Activated CD4-positive, alpha-beta T cell treated with anti-CD3 and anti-CD28 coated beads, Interleukin-2, amount 50 U/mL, for 16 hours (primary cell): ENCODE measurements at regions not wholly inside any gene's neighbourhood (a gene's known extent, or its start where the extent isn't known, plus 50 kb on each side); places are given as distances from the start of the nearest gene placed in this dataset.

ENCODE experiments used
- DNase-seq: peaks from one replicate; pipeline ENCODE4 v3.0.0-alpha.2; 2020

DNA sequence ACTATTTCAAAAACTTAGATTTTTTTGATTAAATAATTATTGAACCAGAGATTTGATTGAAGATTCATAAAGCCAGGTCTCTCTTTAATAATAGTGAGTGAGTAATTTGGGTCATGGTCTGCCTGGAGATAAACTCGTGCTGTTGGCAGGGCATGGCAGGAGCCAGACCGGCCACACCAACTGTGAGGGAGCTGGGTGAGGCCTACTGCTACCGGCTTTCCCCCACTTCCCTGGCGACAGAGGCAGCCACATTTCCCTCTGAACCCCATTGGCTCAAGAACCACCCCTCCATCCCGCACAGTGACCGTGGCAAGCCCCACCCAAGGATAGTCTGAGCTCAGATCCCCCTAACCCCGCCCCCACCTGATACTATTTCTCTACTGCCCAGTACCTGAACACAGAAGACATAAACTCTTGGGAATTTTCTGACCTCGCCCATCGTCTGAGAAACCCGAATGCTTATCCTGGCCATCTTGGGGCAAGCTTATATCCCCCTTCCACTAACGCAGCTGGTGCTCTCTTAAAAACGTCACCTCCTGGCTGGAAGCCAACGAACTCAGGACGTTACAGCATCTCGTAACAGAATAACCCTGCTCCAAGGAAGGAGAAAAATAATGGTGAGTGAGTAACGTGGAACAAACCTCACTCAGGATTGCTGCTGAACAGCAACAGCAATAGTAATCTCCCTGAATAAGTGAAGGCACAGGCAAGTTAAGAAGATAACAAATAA is 627.6 kb upstream of the PCDH9 start:
- DNase-seq = no peak

DNA sequence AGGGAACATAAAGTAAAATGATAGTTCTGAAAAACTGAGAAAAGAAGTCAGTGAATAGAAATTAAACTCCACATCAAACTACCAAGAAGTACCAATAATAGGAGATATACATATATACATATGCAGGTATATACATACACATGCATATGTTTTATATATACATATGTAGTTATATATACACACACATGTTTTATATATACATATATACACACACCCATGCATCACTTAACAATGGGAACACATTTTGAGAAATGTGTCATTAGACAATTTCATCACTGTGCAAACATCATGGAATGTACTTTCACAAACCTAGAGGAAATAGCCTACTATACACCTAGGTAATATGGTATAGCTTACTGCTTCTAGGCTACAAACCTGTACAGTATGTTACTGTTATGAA is 626.8 kb upstream of the PCDH9 start:
- DNase-seq = no peak

DNA sequence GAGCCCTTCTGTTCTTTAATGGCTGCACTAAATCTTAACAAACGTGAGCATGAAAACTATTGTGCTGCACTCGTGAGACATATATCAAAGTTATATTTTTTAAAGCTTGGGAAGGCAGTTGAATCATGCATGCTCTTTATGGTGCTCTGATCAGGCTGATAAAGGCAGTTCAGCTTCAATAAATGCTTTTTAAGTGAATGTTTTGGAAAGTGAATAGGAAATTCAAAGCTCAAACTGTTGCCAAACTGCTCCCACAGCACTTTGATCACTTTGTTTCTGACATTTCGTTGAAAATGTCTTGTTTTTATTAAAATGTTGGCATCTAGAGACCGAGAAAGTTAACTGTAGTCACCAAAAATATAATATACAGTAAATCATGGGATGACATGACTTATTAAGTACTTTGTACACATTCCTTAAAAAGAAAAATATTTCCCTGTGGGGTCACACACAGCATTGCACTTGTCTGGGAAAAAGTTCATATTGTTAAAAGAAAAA is 625.7 kb upstream of the PCDH9 start:
- DNase-seq = no peak

DNA sequence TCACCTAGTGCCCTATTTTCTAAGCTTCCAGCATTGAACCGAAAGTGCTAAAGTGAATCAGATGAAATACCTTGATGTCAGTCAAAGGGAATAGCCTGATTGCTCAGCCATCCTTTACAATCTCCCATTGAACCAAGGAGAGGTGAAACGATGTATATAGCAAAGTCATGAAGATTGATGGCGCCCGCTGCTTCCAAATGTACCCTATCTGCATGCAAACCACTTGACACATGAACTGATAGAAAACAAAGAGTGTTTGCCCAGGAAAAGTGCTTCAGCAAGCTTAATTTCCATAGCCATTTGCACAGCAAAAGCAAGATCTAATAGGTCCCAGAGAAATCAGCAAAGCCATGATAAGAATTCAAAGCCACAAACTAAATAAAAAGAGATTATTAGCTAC is 624.9 kb upstream of the PCDH9 start:
- no peak for DNase-seq

DNA sequence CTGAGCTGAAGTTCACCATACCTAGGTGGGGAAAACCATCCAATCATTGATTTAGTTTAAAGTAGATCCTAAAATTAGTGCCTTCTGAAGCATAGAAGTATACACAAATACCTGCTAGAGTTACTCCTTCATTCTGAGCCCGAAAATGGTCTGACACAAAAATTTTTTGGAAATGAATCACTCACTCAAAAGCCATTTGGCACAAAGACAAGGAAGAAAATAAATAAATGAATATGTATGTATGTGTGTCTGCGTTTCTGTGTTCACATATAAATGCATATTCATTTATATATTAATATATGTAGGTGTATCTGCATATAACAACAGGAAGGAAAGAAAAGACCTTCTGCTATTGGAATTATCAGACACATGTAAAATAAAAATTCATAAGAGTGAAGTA is 614.4 kb upstream of the PCDH9 start:
- DNase-seq = no peak

DNA sequence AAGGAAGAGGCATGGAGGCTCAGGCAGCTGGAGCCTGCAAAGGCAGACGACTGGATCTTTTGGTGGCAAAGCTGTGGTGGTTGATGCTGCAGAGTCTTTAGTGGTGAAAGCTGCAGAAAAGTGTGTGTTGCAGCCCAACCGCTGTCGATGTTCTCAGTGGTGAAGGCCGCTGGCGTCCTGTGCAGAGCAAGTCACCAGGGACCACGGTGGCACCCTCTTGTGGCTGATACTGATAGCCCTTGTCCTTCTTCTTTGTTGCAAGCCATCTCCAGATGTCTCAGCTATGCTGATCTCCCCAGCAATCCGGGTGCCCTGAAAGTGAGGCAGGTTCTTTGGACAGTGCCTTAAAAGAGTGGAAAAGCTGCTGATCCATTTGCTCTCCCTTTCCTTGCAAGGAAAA is 610.9 kb upstream of the PCDH9 start:
- no peak for DNase-seq

DNA sequence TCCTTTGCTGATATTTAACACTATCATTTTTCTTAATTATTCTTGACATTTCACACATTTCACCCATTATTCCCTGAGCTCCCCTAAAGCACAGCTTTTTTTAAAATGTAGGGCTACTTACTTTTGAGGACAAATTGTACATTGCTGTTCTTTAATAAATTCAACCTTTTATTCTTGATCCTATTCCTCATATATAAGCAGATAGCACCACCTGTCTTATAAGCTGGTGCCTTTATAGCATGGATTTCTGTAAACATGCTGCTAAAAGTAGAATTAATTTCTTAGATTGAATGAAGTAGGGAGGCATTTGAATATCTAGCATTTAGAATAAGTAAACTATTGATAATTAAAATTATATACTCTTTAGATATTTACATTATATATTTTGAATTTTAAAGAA is 603.4 kb upstream of the PCDH9 start:
- no peak for DNase-seq

DNA sequence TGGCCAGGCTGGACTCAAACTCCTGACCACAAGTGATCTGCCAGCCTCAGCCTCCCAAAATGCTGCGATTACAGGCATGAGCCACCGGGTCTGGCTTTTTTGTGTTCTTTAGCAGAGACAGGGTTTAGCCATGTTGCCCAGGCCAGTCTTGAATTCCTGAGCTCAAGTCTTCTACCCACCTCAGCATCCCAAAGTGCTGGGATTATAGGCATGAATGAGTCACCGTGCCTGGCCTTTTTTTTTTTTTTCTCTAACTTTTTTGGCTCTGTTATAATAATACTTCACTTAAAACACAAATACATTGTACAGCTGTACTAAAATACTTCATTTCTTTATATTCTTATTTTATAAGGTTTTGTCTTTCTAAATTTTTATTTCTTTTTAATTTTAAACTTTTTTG is 599.5 kb upstream of the PCDH9 start:
- no peak for DNase-seq

DNA sequence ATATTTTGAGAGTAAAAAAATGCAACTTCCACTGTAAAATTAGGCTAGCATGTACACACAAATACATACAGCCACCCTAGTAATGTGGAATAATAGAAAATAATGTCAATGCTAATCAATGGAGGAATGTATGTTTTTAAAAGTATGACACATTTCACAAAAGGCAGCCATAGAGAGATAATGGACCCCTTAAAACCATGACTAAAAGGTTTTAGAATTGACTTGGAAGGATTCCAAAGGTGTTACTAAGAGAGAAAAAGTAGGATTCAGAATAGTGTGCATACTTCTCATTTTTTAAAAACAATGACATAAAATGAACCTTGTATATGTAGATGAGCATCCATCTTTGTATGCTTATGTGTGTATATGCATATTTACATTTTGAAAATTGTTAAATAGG is 597.9 kb upstream of the PCDH9 start:
- DNase-seq = no peak

DNA sequence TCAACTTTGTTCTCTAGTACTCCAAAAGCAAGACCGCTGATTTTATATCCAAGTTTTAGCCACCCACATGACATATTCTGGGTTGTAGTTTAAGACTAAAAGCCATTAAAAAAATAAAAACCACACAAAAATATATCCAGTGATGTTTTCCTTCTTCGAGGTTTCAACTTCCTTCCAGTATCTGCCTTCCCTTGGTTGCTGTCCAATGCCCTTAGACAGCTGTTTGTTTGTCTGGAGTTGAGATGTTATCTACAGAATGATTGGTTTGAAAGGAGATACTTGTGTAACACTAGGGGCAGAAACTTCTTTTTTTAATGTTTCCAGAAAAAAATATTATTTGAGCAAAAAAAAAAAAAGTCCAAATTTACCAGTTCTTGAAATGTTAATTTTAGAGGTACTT is 591.5 kb upstream of the PCDH9 start:
- no peak for DNase-seq

DNA sequence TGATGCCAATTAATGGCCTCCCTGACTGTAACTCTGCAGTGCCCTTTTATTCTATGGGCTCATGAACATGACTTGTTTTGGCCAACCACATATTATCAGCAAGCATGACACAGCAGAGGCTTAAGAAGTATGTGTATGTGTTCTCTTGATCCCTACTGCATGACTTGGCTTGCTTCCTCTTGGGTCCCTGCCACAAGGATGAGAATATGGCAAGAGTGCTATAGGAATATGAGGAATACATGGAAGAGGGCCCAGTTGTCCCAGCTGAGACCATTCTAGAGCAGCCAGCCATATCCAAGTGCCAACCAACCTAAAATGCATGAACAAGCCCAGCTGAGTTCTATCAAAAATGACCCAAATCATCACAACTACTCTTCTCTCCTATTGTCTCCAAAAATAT is 576.7 kb upstream of the PCDH9 start:
- no peak for DNase-seq

DNA sequence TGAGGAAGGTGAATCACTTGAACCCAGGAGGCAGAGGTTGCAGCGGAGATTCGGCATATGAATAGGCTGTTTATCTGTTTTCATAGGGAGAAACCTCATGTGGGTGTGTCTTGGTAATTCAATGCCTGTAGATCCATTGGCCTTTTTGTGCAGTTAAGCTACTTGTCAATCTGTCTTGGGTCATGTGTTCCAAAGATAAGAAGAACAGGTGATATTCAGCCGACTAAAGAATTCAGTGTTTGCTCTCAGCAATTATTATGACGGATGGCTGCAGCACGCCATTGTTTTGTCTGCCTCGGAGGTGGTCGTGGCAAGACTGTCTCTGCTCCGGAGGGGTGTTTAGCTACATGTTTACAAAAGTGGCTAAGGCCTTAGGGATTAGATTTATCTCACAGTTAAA is 573.0 kb upstream of the PCDH9 start:
- DNase-seq = no peak

DNA sequence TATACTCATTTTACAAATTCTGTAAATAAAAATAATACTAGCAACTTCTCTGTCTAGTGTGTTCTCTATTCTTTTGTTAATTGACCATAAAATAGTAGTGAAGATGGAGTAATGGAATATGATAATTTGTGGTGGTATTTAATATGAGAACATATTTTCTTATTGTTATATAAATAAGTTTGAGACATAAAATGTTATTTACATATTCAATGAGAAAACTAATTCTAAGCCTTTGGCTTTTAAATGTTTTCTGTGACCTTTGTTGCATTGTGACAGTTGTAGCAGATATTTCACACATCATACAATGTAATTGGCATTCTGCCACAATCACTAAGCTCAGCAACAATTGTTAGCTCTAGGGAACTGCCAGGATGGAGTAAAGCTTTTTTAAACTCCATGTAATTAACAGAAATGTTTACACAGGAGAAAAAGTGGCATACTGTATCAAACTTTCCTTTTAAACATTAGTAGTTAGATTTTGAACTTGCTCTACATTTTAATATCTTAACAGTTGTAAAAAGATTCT is 562.1 kb upstream of the PCDH9 start:
- no peak for DNase-seq

DNA sequence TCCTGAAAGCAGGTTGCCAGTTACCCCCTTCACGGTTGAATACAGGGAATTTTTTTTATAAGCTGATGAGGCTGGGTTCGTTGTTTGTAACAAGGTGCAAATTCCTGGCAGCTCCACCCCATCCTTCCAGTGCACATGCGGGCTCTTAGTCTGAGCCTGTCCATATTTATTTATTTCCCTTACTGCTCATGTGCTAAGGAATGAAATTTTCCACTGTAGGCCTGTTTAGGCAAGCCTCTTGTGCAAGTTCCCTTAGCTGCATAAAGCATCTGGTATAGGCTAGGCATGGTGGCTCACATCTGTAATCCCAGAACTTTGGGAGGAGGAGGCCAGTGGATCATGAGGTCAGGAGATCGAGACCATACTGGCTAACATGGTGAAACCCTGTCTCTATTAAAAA is 560.9 kb upstream of the PCDH9 start:
- DNase-seq = no peak

DNA sequence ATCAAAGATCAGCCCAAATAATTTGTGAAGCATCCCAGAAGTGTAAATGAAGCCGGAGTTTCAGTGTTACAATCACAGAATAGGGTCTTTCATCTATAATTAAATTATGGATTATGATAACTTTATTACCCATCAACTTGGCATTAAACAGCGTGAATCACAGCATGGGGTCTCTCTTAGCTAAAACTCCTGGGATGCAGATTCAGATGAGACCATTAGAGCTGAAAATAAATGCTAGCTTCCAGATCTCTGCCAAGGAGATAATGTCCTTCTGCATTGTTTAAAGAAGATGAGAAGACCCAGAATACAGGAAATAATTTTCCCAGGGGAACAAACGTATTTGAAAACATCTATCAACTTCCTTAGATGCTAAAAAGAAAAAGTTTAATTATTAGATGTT is 546.0 kb upstream of the PCDH9 start:
- DNase-seq = no peak

DNA sequence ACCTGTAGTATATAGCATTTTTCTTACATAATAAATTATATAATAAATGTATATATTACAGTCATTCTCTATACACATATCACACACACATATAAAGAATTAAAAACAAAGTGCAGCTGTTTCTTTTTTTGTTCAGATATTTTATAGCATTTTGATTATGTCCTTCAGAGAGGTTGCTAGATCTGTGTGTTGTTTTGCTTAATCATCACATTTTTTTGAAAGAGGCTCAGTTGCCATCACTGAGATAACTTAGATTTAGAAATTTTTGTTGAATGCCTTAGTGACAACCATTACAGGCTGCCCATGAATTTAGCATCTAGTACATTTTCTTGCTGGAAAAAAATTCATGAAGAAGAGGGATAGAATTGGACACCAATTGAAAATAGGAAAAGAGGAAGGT is 545.2 kb upstream of the PCDH9 start:
- DNase-seq = no peak

DNA sequence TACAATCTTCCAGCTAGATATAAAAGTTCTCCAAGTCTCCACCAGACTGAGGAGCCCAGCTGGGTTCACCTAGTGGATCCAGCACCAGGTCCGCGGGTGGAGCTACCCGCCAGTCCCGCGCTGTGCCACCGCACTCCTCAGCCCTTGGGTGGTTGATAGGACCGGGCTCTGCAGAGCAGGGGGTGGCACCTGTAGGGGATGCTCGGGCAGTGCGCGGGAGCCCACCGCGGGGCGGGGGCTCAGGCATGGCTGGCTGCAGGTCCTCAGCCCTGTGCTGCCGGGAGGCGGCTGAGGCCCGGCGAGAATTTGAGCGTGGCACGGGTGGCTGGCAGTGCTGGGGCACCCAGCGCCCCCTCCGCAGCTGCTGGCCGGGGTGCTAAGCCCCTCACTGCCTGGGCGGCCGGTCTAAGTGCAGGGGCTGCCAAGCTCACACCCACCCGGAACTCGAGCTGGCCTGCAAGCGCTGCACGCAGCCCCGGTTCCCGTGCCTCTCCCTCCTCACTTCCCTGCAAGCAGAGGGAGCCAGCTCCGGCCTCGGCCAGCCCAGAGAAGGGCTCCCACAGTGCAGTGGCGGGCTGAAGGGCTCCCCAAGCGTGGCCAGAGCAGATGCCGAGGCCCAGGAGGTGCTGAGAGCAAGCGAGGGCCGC is 542.8 kb upstream of the PCDH9 start:
- DNase-seq = no peak

DNA sequence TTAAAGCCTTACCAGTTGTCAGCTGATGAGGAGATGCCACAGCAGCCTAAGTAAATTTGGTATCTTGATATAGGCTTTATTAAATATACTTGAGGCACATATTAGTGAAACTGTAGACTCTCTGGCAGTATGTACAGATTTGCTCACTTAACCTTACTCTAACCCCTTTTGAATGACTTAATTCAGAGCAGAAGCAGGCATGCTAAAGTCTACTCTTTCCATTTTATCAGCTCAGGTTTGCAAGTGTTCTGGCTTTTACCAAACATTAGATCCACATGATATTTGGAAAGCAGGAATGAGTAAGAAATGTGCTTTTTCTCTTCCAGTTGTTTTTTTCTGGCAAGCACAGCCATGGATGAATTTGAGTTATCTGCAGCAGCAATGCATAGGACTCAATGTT is 541.0 kb upstream of the PCDH9 start:
- DNase-seq = no peak

DNA sequence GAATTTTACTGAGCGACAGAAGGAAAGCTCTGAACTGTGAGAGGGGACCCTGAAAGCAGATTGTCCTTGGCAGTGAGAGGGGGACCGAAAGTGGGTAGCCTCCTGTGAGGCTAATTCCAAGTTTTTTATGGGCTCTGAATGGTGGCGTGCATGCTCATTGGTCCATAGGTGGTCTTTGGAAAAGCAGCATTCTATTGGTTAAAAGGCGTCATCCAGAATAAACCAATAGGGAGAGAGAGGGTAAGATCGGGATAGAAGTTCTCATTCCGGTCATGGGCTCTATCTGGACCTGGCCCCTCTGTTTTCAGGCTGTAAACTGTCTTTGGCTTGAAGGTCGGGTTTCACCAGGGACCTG is 539.8 kb upstream of the PCDH9 start:
- DNase-seq = no peak

DNA sequence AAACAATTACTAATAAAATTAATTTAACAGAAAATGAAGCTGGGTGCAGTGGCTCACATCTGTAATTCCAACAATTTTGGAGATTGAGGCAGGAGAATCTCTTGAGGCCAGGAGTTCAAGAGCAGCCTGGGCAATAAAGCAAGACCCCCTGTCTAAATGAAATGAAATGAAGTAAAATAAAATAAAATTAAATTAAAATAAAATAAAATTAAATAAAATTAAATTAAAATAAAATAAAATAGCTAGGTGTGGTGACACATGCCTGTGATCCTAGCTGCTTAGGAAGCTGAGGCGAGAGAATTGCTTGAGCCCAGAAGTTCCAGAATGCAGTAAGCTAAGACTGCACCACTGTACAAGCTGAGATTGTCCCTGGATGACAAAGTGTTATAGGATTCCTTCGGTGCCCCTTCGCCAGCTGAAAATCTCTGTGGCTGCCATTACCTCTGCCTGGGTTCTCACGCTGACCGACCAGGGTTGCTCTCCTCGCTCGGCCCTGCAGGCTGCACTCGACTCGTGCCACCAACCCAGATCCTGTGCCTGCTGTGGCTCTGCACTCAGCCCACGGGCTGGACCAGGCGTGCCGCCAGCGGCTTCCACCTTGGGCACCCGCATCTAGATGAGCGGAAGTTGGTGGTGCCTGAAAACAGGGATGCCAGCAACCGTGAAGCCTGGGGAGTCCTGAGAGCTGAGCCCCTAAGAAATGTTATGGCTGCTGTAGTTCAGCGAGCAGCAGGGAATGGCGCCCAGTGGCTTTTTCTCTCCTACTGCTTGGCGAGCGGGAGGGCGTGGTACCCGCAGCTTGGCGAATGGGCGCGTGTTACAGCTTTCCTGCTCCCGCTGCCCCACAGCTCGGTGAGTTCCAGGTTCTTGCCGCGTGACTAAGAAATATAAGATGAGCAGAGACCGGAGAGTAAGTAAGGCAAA is 539.2 kb upstream of the PCDH9 start:
- DNase-seq = no peak

DNA sequence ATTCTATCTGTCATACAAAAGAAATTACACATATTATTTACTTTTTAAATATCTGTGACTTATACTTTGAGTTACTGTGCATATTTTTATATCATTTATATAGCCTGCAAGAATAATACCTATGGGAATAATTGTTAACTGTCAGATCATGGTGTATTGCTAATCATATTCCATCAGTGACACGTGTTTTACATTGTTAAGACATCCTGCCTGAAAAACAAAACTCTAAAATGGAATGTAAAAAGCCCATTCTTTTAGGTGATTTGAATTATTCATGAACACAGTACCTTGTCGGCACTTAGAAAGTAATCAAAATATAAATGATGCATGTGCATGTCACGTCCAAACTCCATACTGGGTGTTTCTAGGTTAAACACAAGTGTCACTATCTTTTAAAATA is 533.8 kb upstream of the PCDH9 start:
- DNase-seq = no peak

DNA sequence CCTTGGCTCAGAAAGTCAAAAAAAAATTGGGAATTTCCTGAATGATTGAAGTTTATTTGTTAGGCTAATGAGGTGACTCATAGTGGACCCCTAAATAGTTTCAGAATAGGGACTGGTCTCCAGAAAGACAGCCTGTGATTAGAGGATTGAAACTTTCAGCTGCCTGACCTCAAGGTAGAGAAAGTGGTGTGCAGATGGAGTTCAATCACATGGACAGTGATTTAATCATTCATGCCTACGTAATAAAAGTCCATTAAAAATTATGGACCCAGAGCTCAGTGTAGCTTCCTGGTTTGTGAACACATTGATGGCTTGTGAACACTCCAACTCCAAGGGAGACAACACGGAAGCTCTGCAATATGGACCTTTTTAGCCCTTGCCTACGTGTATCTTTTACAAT is 533.2 kb upstream of the PCDH9 start:
- DNase-seq = no peak

DNA sequence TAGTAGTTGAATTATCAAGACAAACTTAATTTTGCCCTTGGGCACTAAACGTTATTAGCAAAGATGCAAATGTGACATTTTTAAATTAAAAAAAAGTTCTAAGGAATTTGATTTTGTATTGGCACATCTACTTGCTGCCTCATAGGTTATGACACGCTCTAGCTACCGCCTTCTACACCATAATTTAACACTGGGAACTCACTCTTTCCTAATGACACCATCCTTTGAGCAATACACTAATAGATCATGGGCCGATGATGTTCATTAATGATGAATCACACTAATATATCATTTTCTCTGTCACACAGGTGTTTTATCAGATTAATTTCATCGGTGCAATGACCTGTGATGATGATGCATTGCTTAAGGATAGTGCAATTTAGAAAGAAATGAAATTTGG is 528.8 kb upstream of the PCDH9 start:
- no peak for DNase-seq

DNA sequence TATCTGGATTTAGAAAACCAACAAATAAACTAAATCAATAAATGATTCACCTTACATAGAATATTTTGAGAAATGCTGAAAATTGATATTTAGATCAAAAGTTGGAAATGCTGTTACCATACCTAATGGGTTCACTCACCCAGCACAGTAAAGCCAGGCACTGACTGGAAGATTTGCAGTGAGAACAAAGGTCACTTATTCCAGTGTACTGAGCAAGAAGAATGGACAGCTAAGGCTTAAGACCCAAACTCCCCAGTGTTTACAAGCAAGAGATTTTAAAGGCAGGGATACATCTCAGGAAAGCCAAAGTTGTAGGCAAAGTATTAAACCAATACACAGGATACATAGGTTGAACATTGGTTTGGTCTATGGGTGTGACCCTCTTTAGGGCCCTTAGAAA is 523.9 kb upstream of the PCDH9 start:
- no peak for DNase-seq
